IMR-90 (cell line): ENCODE measurements at regions not wholly inside any gene's neighbourhood (a gene's known extent, or its start where the extent isn't known, plus 50 kb on each side); places are given as distances from the start of the nearest gene placed in this dataset.
"Not testable (repeated sequence)": the region's sequence is repeated elsewhere in the genome, so short reads cannot be mapped to it uniquely, and the experiment has no call there.

ENCODE experiments used
- ATAC-seq: fragments of 200-7000 bp; cut with Tn5 transposase; 2 replicates; pipeline ENCODE4 v1.9.1; 2020; ENCODE audit warnings: low read depth, mild to moderate bottlenecking, moderate library complexity
- BruUV-seq: library from RNA; stranded (reverse); fragments of 400-500 nt; replicated peaks from 2 replicates; lab custom pipeline; 2021; lab: Mats Ljungman, UMichigan
- CTCF ChIA-PET: fragments of 300-600 bp; formaldehyde crosslinking; extraction: SDS; loops from one replicate; lab custom pipeline; 2021; ENCODE audit warnings: antibody characterized with exemption; lab: Yijun Ruan, JAX
- POLR2A ChIA-PET: fragments of 300-600 bp; sonication (Branson Sonifier 250); formaldehyde crosslinking; loops from one replicate; lab custom pipeline; 2022; ENCODE audit warnings: antibody characterized with exemption; ENCODE audit not compliant: unreplicated experiment; lab: Charles Lee
- DNase-seq: peaks from one replicate; pipeline ENCODE4 v3.0.0; 2013
- H2AFZ ChIP-seq: replicated peaks from 2 replicates; pipeline ENCODE3; 2013; ENCODE audit warnings: low read length, mild to moderate bottlenecking; ENCODE audit not compliant: poor library complexity
- H2AK5ac ChIP-seq: 2 replicates; pipeline ENCODE4 v1.6.1; 2013; ENCODE audit warnings: low read depth, low read length, inconsistent platforms
- H2AK9ac ChIP-seq: replicated peaks from 2 replicates; pipeline ENCODE3; 2013; ENCODE audit warnings: mild to moderate bottlenecking, low read depth, low read length, moderate library complexity; ENCODE audit not compliant: poor library complexity
- H2BK120ac ChIP-seq: 2 replicates; pipeline ENCODE4 v1.6.1; 2013; ENCODE audit warnings: low read depth, low read length, inconsistent platforms
- H2BK15ac ChIP-seq: 3 replicates; pipeline ENCODE4 v1.6.1; 2013; ENCODE audit warnings: low read depth, low read length, inconsistent platforms
- H2BK20ac ChIP-seq: 2 replicates; pipeline ENCODE4 v1.6.1; 2013; ENCODE audit warnings: low read depth, mild to moderate bottlenecking, inconsistent platforms, low read length, moderate library complexity
- H2BK5ac ChIP-seq: 2 replicates; pipeline ENCODE4 v1.6.1; 2013; ENCODE audit warnings: mild to moderate bottlenecking, low read depth, low read length, inconsistent platforms; ENCODE audit not compliant: poor library complexity, severe bottlenecking
- H3K14ac ChIP-seq: replicated peaks from 2 replicates; pipeline ENCODE4 v1.6.1; 2013; ENCODE audit warnings: low read depth, low read length, inconsistent platforms
- H3K18ac ChIP-seq: 2 replicates; pipeline ENCODE4 v1.6.1; 2013; ENCODE audit warnings: low read depth, low read length, control low read depth
- H3K23ac ChIP-seq: 2 replicates; pipeline ENCODE4 v1.6.1; 2013; ENCODE audit warnings: low read depth, low read length, inconsistent platforms
- H3K27ac ChIP-seq: 2 replicates; pipeline ENCODE4 v1.5.1; 2013; ENCODE audit warnings: mild to moderate bottlenecking, control low read depth, low read length; ENCODE audit not compliant: insufficient read depth
- H3K27me3 ChIP-seq: 2 replicates; pipeline ENCODE4 v1.6.1; 2013; ENCODE audit warnings: low read length; ENCODE audit not compliant: control insufficient read depth, insufficient read depth
- H3K36me3 ChIP-seq: 2 replicates; pipeline ENCODE4 v1.6.1; 2013; ENCODE audit warnings: low read length, mixed read lengths; ENCODE audit not compliant: control insufficient read depth, insufficient read depth
- H3K4ac ChIP-seq: 2 replicates; pipeline ENCODE4 v1.6.1; 2013; ENCODE audit warnings: low read depth, low read length, inconsistent platforms
- H3K4me1 ChIP-seq: 2 replicates; pipeline ENCODE4 v1.6.1; 2013; ENCODE audit warnings: low read length, mixed read lengths; ENCODE audit not compliant: control insufficient read depth, insufficient read depth
- H3K4me2 ChIP-seq: 2 replicates; pipeline ENCODE4 v1.6.1; 2013; ENCODE audit warnings: low read depth, mild to moderate bottlenecking, control low read depth, low read length, moderate library complexity
- H3K4me3 ChIP-seq: 2 replicates; pipeline ENCODE4 v1.5.1; 2013; ENCODE audit warnings: low read depth, mild to moderate bottlenecking, control low read depth, low read length, moderate library complexity; ENCODE audit not compliant: insufficient read depth
- H3K56ac ChIP-seq: 2 replicates; pipeline ENCODE4 v1.6.1; 2013; ENCODE audit warnings: low read length, inconsistent platforms; ENCODE audit not compliant: insufficient read depth; ENCODE audit errors: extremely low read depth
- H3K79me1 ChIP-seq, 2 experiments: 2 replicates each; pipeline ENCODE4 v1.6.1; 2013; ENCODE audit warnings: low read length in 2 of 2, inconsistent platforms in 1 of 2, low read depth in 1 of 2
- H3K9ac ChIP-seq: 2 replicates; pipeline ENCODE4 v1.6.1; 2013; ENCODE audit warnings: low read depth, low read length, control low read depth
- H3K9me1 ChIP-seq: 2 replicates; pipeline ENCODE4 v1.6.1; 2013; ENCODE audit warnings: low read length, inconsistent platforms; ENCODE audit not compliant: insufficient read depth
- H3K9me3 ChIP-seq: 2 replicates; pipeline ENCODE4 v1.6.1; 2013; ENCODE audit warnings: low read length; ENCODE audit not compliant: control insufficient read depth, insufficient read depth
- H4K20me1 ChIP-seq: 2 replicates; pipeline ENCODE4 v1.6.1; 2013; ENCODE audit warnings: low read length, inconsistent platforms; ENCODE audit not compliant: insufficient read depth
- H4K5ac ChIP-seq: 2 replicates; pipeline ENCODE4 v1.6.1; 2013; ENCODE audit warnings: mild to moderate bottlenecking, low read depth, low read length, control low read depth
- H4K8ac ChIP-seq, 2 experiments: 2 replicates each; pipeline ENCODE4 v1.6.1; 2013; ENCODE audit warnings: low read depth in 2 of 2, low read length in 2 of 2, control low read depth in 1 of 2, inconsistent platforms in 1 of 2
- H4K91ac ChIP-seq: 2 replicates; pipeline ENCODE4 v1.6.1; 2013; ENCODE audit warnings: low read depth, low read length, inconsistent platforms; ENCODE audit not compliant: insufficient read depth
- WGBS, 2 experiments: methylation state at CpG; one replicate each; pipeline versions ENCODE4 v1.1.5 to v1.1.7; 2013; ENCODE audit warnings: missing lambda C conversion rate in 2 of 2; ENCODE audit not compliant: insufficient read length in 1 of 2; ENCODE audit errors: extremely low coverage in 2 of 2; 5-methylcytosine and 5-hydroxymethylcytosine counted together
- dilution Hi-C: fragments of 300-500 bp; cut with HindIII; formaldehyde crosslinking; loops from one replicate; pipeline ENCODE4 v1.14.3; 2018; ENCODE audit warnings: low sequenced_read_pairs; ENCODE audit not compliant: unreplicated experiment
- in situ Hi-C: fragments of 300-500 bp; cut with MboI; formaldehyde crosslinking; loops from 3 replicates; pipeline ENCODE4 v1.14.3; 2019; ENCODE audit warnings: low sequenced_read_pairs, inconsistent platforms, mixed read lengths
- intact Hi-C: fragments of 100-400 bp; cut with micrococcal nuclease; formaldehyde crosslinking; loops from 2 replicates; pipeline ENCODE4 v1.10.0; 2022

DNA sequence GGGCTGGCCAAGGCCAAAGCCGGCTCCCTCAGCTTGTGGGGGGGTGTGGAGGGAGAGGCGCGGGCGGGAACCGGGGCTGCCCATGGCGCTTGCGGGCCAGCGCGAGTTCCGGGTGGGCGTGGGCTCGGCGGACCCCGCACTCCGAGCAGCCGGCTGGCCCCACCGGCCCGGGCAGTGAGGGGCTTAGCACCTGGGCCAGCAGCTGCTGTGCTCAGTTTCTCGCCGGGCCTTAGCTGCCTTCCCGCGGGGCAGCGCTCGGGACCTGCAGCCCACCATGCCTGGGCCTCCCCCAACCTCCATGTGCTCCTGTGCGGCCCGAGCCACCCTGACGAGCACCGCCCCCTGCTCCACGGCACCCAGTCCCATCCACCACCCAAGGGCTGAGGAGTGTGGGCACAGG lies 150.7 kb upstream of the LRIG1 start:
- H3K27ac ChIP-seq, H3K9me3 ChIP-seq, H4K8ac ChIP-seq, H3K4me1 ChIP-seq, H3K27me3 ChIP-seq, H2BK120ac ChIP-seq, H3K79me1 ChIP-seq, H2BK15ac ChIP-seq, H3K56ac ChIP-seq, H2AFZ ChIP-seq, H3K14ac ChIP-seq, H3K23ac ChIP-seq, H3K4ac ChIP-seq, BruUV-seq, H3K18ac ChIP-seq, H2BK20ac ChIP-seq, DNase-seq, H4K20me1 ChIP-seq, H4K91ac ChIP-seq, H3K36me3 ChIP-seq, intact Hi-C loops, H3K4me2 ChIP-seq, H3K9me1 ChIP-seq, H2BK5ac ChIP-seq, H2AK5ac ChIP-seq, POLR2A ChIA-PET, in situ Hi-C loops, ATAC-seq, H3K4me3 ChIP-seq, dilution Hi-C loops, H2AK9ac ChIP-seq, H3K9ac ChIP-seq, H4K5ac ChIP-seq: not testable (repeated sequence)
- 96% methylated on average over 9 of the region's 29 CpGs; no CpG with 5 or more reads in 1 of the 2 experiments for WGBS, 2 experiments
- CTCF ChIA-PET, result interaction anchor here (0.6 kb wide), 1 partner anchor 287 kb away, joined by 3 read pairs; no protein-coding TSS in a partner anchor

- H3K56ac ChIP-seq, H4K91ac ChIP-seq, H3K18ac ChIP-seq, H3K23ac ChIP-seq, H3K4ac ChIP-seq, intact Hi-C loops, H3K9me3 ChIP-seq, DNase-seq, H2AFZ ChIP-seq, H3K27ac ChIP-seq, in situ Hi-C loops, H3K79me1 ChIP-seq, H3K4me3 ChIP-seq, H2BK20ac ChIP-seq, H2AK5ac ChIP-seq, H3K36me3 ChIP-seq, H2BK15ac ChIP-seq, dilution Hi-C loops, H3K27me3 ChIP-seq, H2BK5ac ChIP-seq, ATAC-seq, H3K9ac ChIP-seq, H3K14ac ChIP-seq, BruUV-seq, H2BK120ac ChIP-seq, H3K4me2 ChIP-seq, POLR2A ChIA-PET, H4K8ac ChIP-seq, H2AK9ac ChIP-seq, H4K20me1 ChIP-seq, H3K4me1 ChIP-seq, H4K5ac ChIP-seq, H3K9me1 ChIP-seq: not testable (repeated sequence)
- WGBS, 2 experiments, result no CpG with 5 or more reads among the region's 4 CpGs
- CTCF ChIA-PET, result interaction anchor here (0.6 kb wide), 1 partner anchor 287 kb away, joined by 3 read pairs; no protein-coding TSS in a partner anchor
These were observed 151.3 kb upstream of the LRIG1 start for GRCh38 chr3:66652100-66652499.
